Heart right ventricle (tissue), 16 donors: ENCODE measurements at regions not wholly inside any gene's neighbourhood (a gene's known extent, or its start where the extent isn't known, plus 50 kb on each side); places are given as distances from the start of the nearest gene placed in this dataset.

Experiments used
- ATAC-seq, 8 donors: fragments of 200-7000 bp; cut with Tn5 transposase; one replicate each; pipeline ENCODE4 v1.9.1; 2020; ENCODE audit warnings: mild to moderate bottlenecking in 8 of 8, moderate library complexity in 8 of 8, moderate number of reproducible peaks in 1 of 8
- DNase-seq, 2 donors: peaks; one replicate each; pipeline ENCODE4 v3.0.0-alpha.2; 2020
- H3K27ac ChIP-seq, 10 donors: fragments of 200-600 bp; sonication (generic) in 2 of 10; one replicate each; pipeline versions ENCODE4 v1.5.0 to v1.8.0; 2020 to 2022; ENCODE audit warnings: mild to moderate bottlenecking in 3 of 10
- H3K27me3 ChIP-seq, 7 donors: fragments of 200-600 bp; one replicate each; pipeline ENCODE4 v1.8.0; 2021 to 2022; ENCODE audit warnings: mild to moderate bottlenecking in 2 of 7
- H3K36me3 ChIP-seq, 9 donors: fragments of 200-600 bp; sonication (generic) in 1 of 9; one replicate each; pipeline versions ENCODE4 v1.5.0 to v1.8.0; 2020 to 2022; ENCODE audit warnings: mild to moderate bottlenecking in 2 of 9
- H3K4me1 ChIP-seq, 9 donors: fragments of 200-600 bp; sonication (generic) in 1 of 9; one replicate each; pipeline versions ENCODE4 v1.5.0 to v1.8.0; 2020 to 2022; ENCODE audit warnings: mild to moderate bottlenecking in 4 of 9
- H3K4me3 ChIP-seq, 10 donors: fragments of 200-600 bp; sonication (generic) in 2 of 10; one replicate each; pipeline versions ENCODE4 v1.5.0 to v1.8.0; 2020 to 2022; ENCODE audit warnings: mild to moderate bottlenecking in 7 of 10, moderate library complexity in 2 of 10
- H3K9me3 ChIP-seq, 11 donors: fragments of 200-600 bp in 10 of 11; sonication (generic) in 2 of 11; one replicate each; pipeline versions ENCODE4 v1.5.0 to v1.8.0; 2013 to 2022; ENCODE audit warnings: mild to moderate bottlenecking in 2 of 11, control low read depth in 1 of 11, moderate library complexity in 1 of 11
- WGBS, 2 donors: extraction: QIAGEN DNeasy Blood & Tissue Kit; methylation state at CpG; one replicate each; pipeline ENCODE4 v1.1.7; 2013; ENCODE audit warnings: inconsistent platforms in 1 of 2; 5-methylcytosine and 5-hydroxymethylcytosine counted together
- intact Hi-C, 10 donors: fragments of 100-400 bp; cut with DNase I; formaldehyde crosslinking; loops; one replicate each; pipeline versions ENCODE4 v1.11.1 to v1.14.2; 2022
- TF ChIP-seq, protein P1 (sequence below), 9 donors: fragments of 200-600 bp; sonication (generic) in 2 of 9; IDR thresholded peaks; one replicate each; pipeline versions ENCODE4 v1.5.0 to v1.8.0; 2021 to 2022; ENCODE audit warnings: antibody characterized with exemption in 9 of 9, mild to moderate bottlenecking in 5 of 9, moderate library complexity in 1 of 9
- donor health status: Arrhythmogenic right ventricular cardiomyopathy.
- donor health status: ischemic (EF 13 %, LVEDD 7.1; RV severe dilation, severe dysfunction).
- donor health status: healthy with polysubstance abuse.
- donor health status: DM: no; HTN: yes; CAD: no.
- donor health status: DM: no; HTN: no; CAD: no.
- donor health status: ischemic (EF 25% LVEDD 6.9; RV normal size, moderate dysfunction).
- donor health status: ischemic (EF 25% LVEDD 5.7; RV mildly dilated, moderate dysfunction).
- donor health status: healthy.
- donor health status: DM: yes; HTN: yes; CAD: no.
- donor health status: Ischemic cardiomyopathy.
- donor health status: ischemic (EF 35%, LVEDD 5.7; RV mildly dilated, moderate dysfunction).
- donor health status: nonischemic (EF 11% LVEDD 7.7; RV severe dilation, severe dysfunction).
- donor health status: DM: yes; HTN: yes; CAD: no.
- donor health status: PGD.
- donor health status: ischemic (EF 29% LVEDD 5.4; RV normal size, mild dysfunction).
- donor health status: nonischemic (EF 23%, LVEDD 6.1; RV moderate dilation, normal function).

DNA sequence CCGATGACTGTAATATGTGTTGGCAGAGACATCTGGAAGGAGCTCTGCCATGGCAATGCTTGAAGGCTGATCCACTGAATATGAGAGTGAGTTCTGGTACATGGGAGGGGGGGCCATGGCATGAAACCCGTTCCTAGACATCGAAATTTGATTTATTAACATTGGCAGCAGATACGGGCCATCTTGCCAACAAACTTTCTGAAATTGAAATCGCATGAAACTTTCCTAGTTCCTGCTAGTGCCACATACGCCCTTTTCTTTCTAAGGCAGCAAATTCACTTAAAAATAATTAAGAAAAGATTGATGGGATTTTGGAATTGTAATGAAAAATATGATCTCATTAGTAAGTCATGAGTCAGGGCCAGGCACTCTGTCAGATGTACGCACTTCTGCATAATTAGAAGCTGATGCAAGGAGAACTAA, 91.8 kb upstream of the KMT2C start:
- intact Hi-C loops, result no loop called here
- H3K36me3 ChIP-seq, result no peaks in the 10 kb centered on the region
- H3K4me3 ChIP-seq, result no peak overlapping the region
- no peak overlapping the region for H3K27ac ChIP-seq
- DNase-seq (no peak), ATAC-seq (no peak)
- TF ChIP-seq, protein P1, sequence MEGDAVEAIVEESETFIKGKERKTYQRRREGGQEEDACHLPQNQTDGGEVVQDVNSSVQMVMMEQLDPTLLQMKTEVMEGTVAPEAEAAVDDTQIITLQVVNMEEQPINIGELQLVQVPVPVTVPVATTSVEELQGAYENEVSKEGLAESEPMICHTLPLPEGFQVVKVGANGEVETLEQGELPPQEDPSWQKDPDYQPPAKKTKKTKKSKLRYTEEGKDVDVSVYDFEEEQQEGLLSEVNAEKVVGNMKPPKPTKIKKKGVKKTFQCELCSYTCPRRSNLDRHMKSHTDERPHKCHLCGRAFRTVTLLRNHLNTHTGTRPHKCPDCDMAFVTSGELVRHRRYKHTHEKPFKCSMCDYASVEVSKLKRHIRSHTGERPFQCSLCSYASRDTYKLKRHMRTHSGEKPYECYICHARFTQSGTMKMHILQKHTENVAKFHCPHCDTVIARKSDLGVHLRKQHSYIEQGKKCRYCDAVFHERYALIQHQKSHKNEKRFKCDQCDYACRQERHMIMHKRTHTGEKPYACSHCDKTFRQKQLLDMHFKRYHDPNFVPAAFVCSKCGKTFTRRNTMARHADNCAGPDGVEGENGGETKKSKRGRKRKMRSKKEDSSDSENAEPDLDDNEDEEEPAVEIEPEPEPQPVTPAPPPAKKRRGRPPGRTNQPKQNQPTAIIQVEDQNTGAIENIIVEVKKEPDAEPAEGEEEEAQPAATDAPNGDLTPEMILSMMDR (IDR thresholded peaks at IDR 0.05), result no peak
- H3K4me1 ChIP-seq, result peaks cover 0 to 5% (median 3%) of the 10 kb centered on the region in 9 donors
- no peaks in the 10 kb centered on the region for H3K27me3 ChIP-seq
- 71 to 81% methylated on average over 7 of the region's 7 CpGs for WGBS, 2 donors
- no peaks in the 10 kb centered on the region for H3K9me3 ChIP-seq

DNA sequence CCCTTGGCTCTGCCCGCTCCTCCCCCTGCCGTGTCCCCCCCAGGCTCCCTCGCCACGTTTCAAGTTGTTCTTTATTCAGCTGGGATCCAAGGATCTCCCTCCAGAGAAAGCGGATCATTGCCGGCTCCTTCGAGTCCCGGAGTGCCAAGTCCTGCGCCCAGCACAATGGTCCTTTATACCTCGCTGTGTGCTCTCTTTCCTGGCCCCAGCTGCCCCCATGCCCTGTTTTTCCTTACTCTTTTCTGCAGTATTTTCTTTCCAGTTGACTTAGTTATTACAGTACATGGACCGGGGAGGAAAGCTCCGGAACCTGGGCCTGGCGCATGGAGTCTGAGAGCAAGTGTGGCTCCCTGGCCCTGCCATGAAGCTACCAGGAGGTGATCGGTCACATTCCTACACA, 88.1 kb upstream of the KMT2C start:
- 85 to 86% methylated on average over 14 of the region's 14 CpGs for WGBS, 2 donors
- DNase-seq (no peak), ATAC-seq (no peak)
- TF ChIP-seq, protein P1 (IDR thresholded peaks at IDR 0.05), result no peak
- intact Hi-C loops, result no loop called here
- H3K36me3 ChIP-seq, result no peaks in the 10 kb centered on the region
- peaks cover 0 to 16% (median 11%) of the 10 kb centered on the region in 9 donors for H3K4me1 ChIP-seq
- H3K27ac ChIP-seq, result no peak overlapping the region
- H3K27me3 ChIP-seq, result no peaks in the 10 kb centered on the region
- no peak overlapping the region for H3K4me3 ChIP-seq
- peaks cover 0 to 11% (median 3%) of the 10 kb centered on the region in 11 donors for H3K9me3 ChIP-seq

GRCh38 chr7:152522571-152523067, 86.8 kb upstream of the KMT2C start:
- H3K9me3 ChIP-seq, result peaks cover 0 to 18% (median 3%) of the 10 kb centered on the region in 11 donors
- H3K4me1 ChIP-seq, result peaks cover 0 to 16% (median 11%) of the 10 kb centered on the region in 9 donors
- peak in 4 of 8 donors; percentile 14 to 74 (median 37) for ATAC-seq
- DNase-seq, result peak in 1 of 2 donors; percentile 21
- no peaks in the 10 kb centered on the region for H3K36me3 ChIP-seq
- no peaks in the 10 kb centered on the region for H3K27me3 ChIP-seq
- no peak overlapping the region for H3K27ac ChIP-seq
- 4 to 9% methylated on average over 10 of the region's 10 CpGs for WGBS, 2 donors
- H3K4me3 ChIP-seq, result peak overlapping the region in 5 of 10 donors; percentile 5 to 33 (median 23)
- TF ChIP-seq, protein P1 (IDR thresholded peaks at IDR 0.05), result no peak
- intact Hi-C loops, result no loop called here

DNA sequence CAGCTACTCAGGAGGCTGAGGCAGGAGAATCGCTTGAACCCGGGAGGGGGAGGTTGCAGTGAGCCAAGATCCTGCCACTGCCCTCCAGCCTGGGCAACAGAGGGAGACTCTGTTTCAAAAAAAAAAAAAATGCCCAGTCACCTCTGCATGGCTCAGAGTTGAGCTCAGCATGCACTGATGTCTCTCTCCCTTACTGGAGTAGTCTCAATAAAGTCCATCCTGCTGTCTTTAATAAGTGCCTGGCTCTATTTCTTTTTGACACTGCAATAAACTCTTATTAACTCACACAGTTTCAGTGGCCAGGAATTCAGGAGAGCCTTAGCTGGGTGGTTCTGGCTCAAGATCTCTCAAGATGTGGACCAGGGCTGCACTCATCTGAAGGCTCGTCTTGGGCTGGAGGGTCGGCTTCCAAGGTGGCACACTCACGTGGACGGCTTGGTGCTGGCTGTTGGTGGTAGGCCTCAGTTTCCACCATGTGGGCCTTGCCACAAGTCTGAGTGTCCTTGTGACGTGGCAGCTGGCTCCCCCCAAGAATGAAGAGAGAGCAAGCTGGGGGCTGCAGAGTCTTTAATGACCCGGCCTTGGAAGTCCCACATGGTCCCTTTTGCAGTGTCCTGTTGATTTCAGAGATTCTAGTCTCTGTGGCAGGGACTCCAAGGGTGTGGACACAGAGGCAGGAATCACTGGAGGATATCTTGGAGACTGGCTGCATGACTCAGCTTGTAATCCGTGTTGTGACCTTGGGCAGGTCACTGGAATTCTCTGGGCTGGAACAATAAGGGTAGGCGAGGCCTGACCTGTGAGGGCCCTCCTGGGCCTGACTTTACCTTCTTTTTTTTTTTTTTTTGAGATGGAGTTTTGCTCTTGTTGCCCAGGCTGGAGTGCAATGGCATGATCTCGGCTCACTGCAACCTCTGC, 85.9 kb upstream of the KMT2C start:
- no peak for DNase-seq
- WGBS, 2 donors, result 67 to 88% methylated on average over 11 of the region's 11 CpGs
- H3K27ac ChIP-seq, result no peak overlapping the region

More for the DNA sequence above, 85.9 kb upstream of the KMT2C start:
- Histone ChIP-seq H3K4me1 (peaks cover 0 to 16% (median 11%) of the 10 kb centered on the region in 9 donors), H3K27me3 (no peaks in the 10 kb centered on the region), H3K36me3 (no peaks in the 10 kb centered on the region), H3K4me3 (no peak overlapping the region), H3K9me3 (peaks cover 0 to 18% (median 3%) of the 10 kb centered on the region in 11 donors)
- TF ChIP-seq, protein P1 (IDR thresholded peaks at IDR 0.05), result no peak
- intact Hi-C loops, result no loop called here
- peak in 2 of 8 donors; percentile 16 to 54 for ATAC-seq
